Loucy (cell line): ENCODE measurements at regions not wholly inside any gene's neighbourhood (a gene's known extent, or its start where the extent isn't known, plus 50 kb on each side); places are given as distances from the start of the nearest gene placed in this dataset.
"Not testable (repeated sequence)": the region's sequence is repeated elsewhere in the genome, so short reads cannot be mapped to it uniquely, and the experiment has no call there.

Experiments
- H2AFZ ChIP-seq: fragments of 200-600 bp; sonication (generic); 2 replicates; pipeline ENCODE4 v1.6.0; 2016; ENCODE audit warnings: antibody characterized with exemption, mild to moderate bottlenecking, low read length, moderate library complexity
- H3F3A ChIP-seq: fragments of 200-600 bp; 2 replicates; pipeline ENCODE4 v1.6.0; 2016; ENCODE audit warnings: antibody characterized with exemption, low read depth, mild to moderate bottlenecking
- H3K27me3 ChIP-seq: fragments of 200-600 bp; sonication (generic); 2 replicates; pipeline ENCODE4 v1.6.1; 2014; ENCODE audit warnings: low read length, mild to moderate bottlenecking; ENCODE audit not compliant: insufficient read depth, poor library complexity, severe bottlenecking
- H3K36me3 ChIP-seq: fragments of 200-600 bp; sonication (generic); 2 replicates; pipeline ENCODE4 v1.6.1; 2016; ENCODE audit warnings: low read length; ENCODE audit not compliant: insufficient read depth
- H3K4me1 ChIP-seq: fragments of 200-600 bp; sonication (generic); 2 replicates; pipeline ENCODE4 v1.5.1; 2014; ENCODE audit warnings: low read length, mild to moderate bottlenecking; ENCODE audit not compliant: insufficient read depth, poor library complexity, severe bottlenecking
- H3K4me2 ChIP-seq: fragments of 200-600 bp; sonication (generic); 2 replicates; pipeline ENCODE4 v1.6.0; 2014; ENCODE audit warnings: antibody characterized with exemption, low read length, low read depth, mild to moderate bottlenecking; ENCODE audit not compliant: poor library complexity, severe bottlenecking
- H3K4me3 ChIP-seq: fragments of 200-600 bp; sonication (generic); 2 replicates; pipeline ENCODE4 v1.5.1; 2014; ENCODE audit warnings: low read length, mild to moderate bottlenecking, mixed read lengths; ENCODE audit not compliant: poor library complexity, severe bottlenecking
- H3K79me2 ChIP-seq: fragments of 200-600 bp; sonication (generic); 2 replicates; pipeline ENCODE4 v1.6.1; 2014; ENCODE audit warnings: low read length; ENCODE audit not compliant: insufficient read depth
- H3K9ac ChIP-seq: fragments of 200-600 bp; sonication (generic); 2 replicates; pipeline ENCODE4 v1.6.0; 2014; ENCODE audit warnings: mild to moderate bottlenecking, low read depth, low read length, moderate library complexity; ENCODE audit not compliant: poor library complexity, severe bottlenecking
- H3K9me2 ChIP-seq: fragments of 200-600 bp; sonication (generic); replicated peaks from 2 replicates; pipeline ENCODE4 v1.6.1; 2016; ENCODE audit warnings: low read depth, low read length, mixed read lengths
- H3K9me3 ChIP-seq: fragments of 200-600 bp; sonication (generic); 2 replicates; pipeline ENCODE4 v1.6.1; 2014; ENCODE audit warnings: mild to moderate bottlenecking, antibody characterized with exemption, low read length, low read depth; ENCODE audit not compliant: insufficient read depth
- H4K20me1 ChIP-seq: fragments of 200-600 bp; sonication (generic); 2 replicates; pipeline ENCODE4 v1.6.0; 2014; ENCODE audit warnings: antibody characterized with exemption, low read length, mild to moderate bottlenecking; ENCODE audit not compliant: insufficient read depth, poor library complexity, severe bottlenecking
- EZH2phosphoT487 ChIP-seq: fragments of 200-600 bp; IDR thresholded peaks from 2 replicates; pipeline ENCODE4 v1.6.1; 2018; ENCODE audit warnings: antibody characterized with exemption, mild to moderate bottlenecking, moderate library complexity, borderline replicate concordance
- TF ChIP-seq, protein P1 (sequence below): fragments of 200-600 bp; sonication (generic); conservative IDR thresholded peaks from 2 replicates; pipeline ENCODE4 v1.5.1; 2014; ENCODE audit warnings: mild to moderate bottlenecking, antibody characterized with exemption, low read length

DNA sequence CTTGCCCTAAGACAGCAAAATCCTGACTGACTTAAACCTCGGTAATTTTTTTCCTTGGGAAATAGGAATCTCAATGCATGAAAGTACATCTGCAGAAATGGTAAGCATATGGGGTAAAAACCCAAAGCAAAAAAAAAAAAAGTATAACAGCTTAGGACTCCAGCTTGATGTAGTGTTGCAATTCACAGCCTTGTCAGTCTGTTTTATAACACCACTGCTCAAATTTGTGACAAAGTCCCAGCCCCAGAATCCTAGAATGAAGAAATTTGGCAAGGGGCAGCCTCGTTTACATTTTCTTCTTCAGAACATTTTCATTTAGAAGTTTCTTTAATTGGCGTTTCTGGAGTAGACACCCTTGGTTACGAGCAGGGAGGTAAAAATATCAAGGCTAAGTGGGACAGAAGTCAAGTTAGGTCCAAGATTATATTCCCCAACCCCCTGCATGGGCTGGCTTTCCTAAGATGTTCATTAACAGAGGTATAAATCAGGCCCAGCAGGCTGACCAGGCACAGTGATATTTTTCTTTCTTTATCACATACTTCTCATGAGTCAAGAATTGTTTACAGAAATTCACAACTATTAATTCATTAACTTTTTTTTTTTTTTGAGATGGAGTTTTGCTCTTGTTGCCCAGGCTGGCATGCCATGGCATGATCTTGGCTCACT lies 424.0 kb downstream of the RMST start:
- H3K4me1 ChIP-seq, result no peaks in the 10 kb centered on the region
- no peak overlapping the region for H3K9ac ChIP-seq
- no peak overlapping the region for H3K4me2 ChIP-seq
- H3F3A ChIP-seq, result no peaks in the 10 kb centered on the region
- H3K36me3 ChIP-seq, result no peaks in the 10 kb centered on the region
- H3K4me3 ChIP-seq, result no peak overlapping the region
- TF ChIP-seq, protein P1, sequence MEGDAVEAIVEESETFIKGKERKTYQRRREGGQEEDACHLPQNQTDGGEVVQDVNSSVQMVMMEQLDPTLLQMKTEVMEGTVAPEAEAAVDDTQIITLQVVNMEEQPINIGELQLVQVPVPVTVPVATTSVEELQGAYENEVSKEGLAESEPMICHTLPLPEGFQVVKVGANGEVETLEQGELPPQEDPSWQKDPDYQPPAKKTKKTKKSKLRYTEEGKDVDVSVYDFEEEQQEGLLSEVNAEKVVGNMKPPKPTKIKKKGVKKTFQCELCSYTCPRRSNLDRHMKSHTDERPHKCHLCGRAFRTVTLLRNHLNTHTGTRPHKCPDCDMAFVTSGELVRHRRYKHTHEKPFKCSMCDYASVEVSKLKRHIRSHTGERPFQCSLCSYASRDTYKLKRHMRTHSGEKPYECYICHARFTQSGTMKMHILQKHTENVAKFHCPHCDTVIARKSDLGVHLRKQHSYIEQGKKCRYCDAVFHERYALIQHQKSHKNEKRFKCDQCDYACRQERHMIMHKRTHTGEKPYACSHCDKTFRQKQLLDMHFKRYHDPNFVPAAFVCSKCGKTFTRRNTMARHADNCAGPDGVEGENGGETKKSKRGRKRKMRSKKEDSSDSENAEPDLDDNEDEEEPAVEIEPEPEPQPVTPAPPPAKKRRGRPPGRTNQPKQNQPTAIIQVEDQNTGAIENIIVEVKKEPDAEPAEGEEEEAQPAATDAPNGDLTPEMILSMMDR, result no peak
- TF ChIP-seq EZH2phosphoT487, result no peak
- no peaks in the 10 kb centered on the region for H4K20me1 ChIP-seq
- no peaks in the 10 kb centered on the region for H3K9me3 ChIP-seq
- H3K9me2 ChIP-seq, result no peaks in the 10 kb centered on the region
- H3K27me3 ChIP-seq, result no peaks in the 10 kb centered on the region
- no peaks in the 10 kb centered on the region for H3K79me2 ChIP-seq
- no peak overlapping the region for H2AFZ ChIP-seq

- not testable (repeated sequence) for H3K9me3 ChIP-seq, H2AFZ ChIP-seq, H3K79me2 ChIP-seq, H3K4me1 ChIP-seq, H3K36me3 ChIP-seq, H3F3A ChIP-seq, H3K4me2 ChIP-seq, H4K20me1 ChIP-seq, H3K4me3 ChIP-seq, H3K27me3 ChIP-seq, H3K9me2 ChIP-seq, H3K9ac ChIP-seq
Measured at GRCh38 chr12:97897881-97898280, 435.3 kb downstream of the RMST start.

- Histone ChIP-seq H3K27me3 (no peaks in the 10 kb centered on the region), H3K4me2 (no peak overlapping the region), H4K20me1 (no peaks in the 10 kb centered on the region), H3K4me3 (no peak overlapping the region), H3F3A (no peaks in the 10 kb centered on the region), H3K4me1 (no peaks in the 10 kb centered on the region), H3K36me3 (no peaks in the 10 kb centered on the region), H2AFZ (no peak overlapping the region), H3K9me2 (no peaks in the 10 kb centered on the region), H3K9ac (no peak overlapping the region), H3K79me2 (no peaks in the 10 kb centered on the region), H3K9me3 (no peaks in the 10 kb centered on the region)
- TF ChIP-seq, protein P1, result no peak
- TF ChIP-seq EZH2phosphoT487, result no peak
Measured at GRCh38 chr12:97899529-97899928, 436.9 kb downstream of the RMST start.

- Histone ChIP-seq H3K27me3 (no peaks in the 10 kb centered on the region), H3K9me3 (no peaks in the 10 kb centered on the region), H3K4me1 (no peaks in the 10 kb centered on the region), H3K9ac (no peak overlapping the region), H3K4me3 (no peak overlapping the region), H3K79me2 (no peaks in the 10 kb centered on the region), H3K9me2 (no peaks in the 10 kb centered on the region), H3F3A (no peaks in the 10 kb centered on the region), H4K20me1 (no peaks in the 10 kb centered on the region), H3K4me2 (no peak overlapping the region), H2AFZ (no peak overlapping the region), H3K36me3 (no peaks in the 10 kb centered on the region)
- no peak for TF ChIP-seq EZH2phosphoT487
- TF ChIP-seq, protein P1, result no peak
Measured at GRCh38 chr12:97899956-97900355, 437.4 kb downstream of the RMST start.
